ENCODE measurements at regions not wholly inside any gene's neighbourhood (a gene's known extent, or its start where the extent isn't known, plus 50 kb on each side); places are given as distances from the start of the nearest gene placed in this dataset.

DNA sequence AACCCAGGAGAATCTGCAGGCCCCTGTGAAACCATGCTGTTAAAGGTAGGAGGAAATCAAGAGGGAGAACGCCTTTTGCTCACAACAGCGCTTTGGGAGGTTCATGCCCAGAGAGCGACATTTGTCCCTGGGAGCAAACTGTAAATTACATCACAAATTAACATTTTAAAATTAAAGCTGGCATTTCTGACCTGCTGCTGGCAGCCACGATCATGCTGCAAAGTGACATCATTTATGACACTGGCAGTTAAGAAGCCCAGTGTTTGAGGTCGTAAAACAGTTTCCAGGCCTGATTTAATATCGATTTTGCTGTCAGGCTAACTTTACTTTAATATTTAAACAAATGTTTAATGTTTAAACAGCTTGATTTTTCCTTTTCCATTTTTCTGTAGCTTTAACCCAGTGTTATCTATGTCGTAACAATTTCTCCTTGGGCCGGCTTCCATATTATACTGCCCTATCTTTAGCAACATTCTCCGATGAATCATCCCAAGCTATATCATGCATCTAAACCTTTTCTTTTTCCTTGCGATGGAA is 86.5 kb upstream of the NPVF start:
- TF ChIP-seq, protein P1, sequence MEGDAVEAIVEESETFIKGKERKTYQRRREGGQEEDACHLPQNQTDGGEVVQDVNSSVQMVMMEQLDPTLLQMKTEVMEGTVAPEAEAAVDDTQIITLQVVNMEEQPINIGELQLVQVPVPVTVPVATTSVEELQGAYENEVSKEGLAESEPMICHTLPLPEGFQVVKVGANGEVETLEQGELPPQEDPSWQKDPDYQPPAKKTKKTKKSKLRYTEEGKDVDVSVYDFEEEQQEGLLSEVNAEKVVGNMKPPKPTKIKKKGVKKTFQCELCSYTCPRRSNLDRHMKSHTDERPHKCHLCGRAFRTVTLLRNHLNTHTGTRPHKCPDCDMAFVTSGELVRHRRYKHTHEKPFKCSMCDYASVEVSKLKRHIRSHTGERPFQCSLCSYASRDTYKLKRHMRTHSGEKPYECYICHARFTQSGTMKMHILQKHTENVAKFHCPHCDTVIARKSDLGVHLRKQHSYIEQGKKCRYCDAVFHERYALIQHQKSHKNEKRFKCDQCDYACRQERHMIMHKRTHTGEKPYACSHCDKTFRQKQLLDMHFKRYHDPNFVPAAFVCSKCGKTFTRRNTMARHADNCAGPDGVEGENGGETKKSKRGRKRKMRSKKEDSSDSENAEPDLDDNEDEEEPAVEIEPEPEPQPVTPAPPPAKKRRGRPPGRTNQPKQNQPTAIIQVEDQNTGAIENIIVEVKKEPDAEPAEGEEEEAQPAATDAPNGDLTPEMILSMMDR (IDR thresholded peaks at IDR 0.05): no peak
- no peak for TF ChIP-seq POLR2A (IDR thresholded peaks at IDR 0.05)
